Calu3 (cell line): ENCODE measurements at regions not wholly inside any gene's neighbourhood (a gene's known extent, or its start where the extent isn't known, plus 50 kb on each side); places are given as distances from the start of the nearest gene placed in this dataset.
A peak's percentile ranks its signal among the peaks of the same experiment; 100 is the strongest.
"Not testable (repeated sequence)": the region's sequence is repeated elsewhere in the genome, so short reads cannot be mapped to it uniquely, and the experiment has no call there.

ENCODE experiments used
- BruUV-seq: library from RNA; stranded (reverse); fragments of 400-500 nt; replicated peaks from 2 replicates; lab custom pipeline; 2021; lab: Mats Ljungman, UMichigan
- CTCF ChIA-PET: fragments of 300-600 bp; sonication (Branson Sonifier 250); formaldehyde crosslinking; loops from one replicate; lab custom pipeline; 2022; ENCODE audit warnings: antibody characterized with exemption; lab: Charles Lee
- DNase-seq: peaks from one replicate; pipeline ENCODE4 v3.0.0; 2022
- H3K27ac Mint-ChIP-seq: one replicate; pipeline ENCODE4 v1.8.0; 2022; ENCODE audit warnings: mixed read lengths; ENCODE audit not compliant: unreplicated experiment
- H3K27me3 Mint-ChIP-seq: one replicate; pipeline ENCODE4 v1.8.0; 2022; ENCODE audit warnings: mixed read lengths; ENCODE audit not compliant: unreplicated experiment
- H3K36me3 Mint-ChIP-seq: one replicate; pipeline ENCODE4 v1.8.0; 2022; ENCODE audit warnings: mild to moderate bottlenecking, moderate library complexity, mixed read lengths; ENCODE audit not compliant: insufficient read depth, unreplicated experiment
- H3K4me1 Mint-ChIP-seq: one replicate; pipeline ENCODE4 v1.8.0; 2022; ENCODE audit warnings: mild to moderate bottlenecking, low read depth, mixed read lengths; ENCODE audit not compliant: unreplicated experiment
- H3K4me3 Mint-ChIP-seq: one replicate; pipeline ENCODE4 v1.8.0; 2022; ENCODE audit warnings: mild to moderate bottlenecking, low read depth, moderate library complexity, mixed read lengths; ENCODE audit not compliant: unreplicated experiment
- H3K9me3 Mint-ChIP-seq: one replicate; pipeline ENCODE4 v1.8.0; 2022; ENCODE audit warnings: low read depth, mixed read lengths; ENCODE audit not compliant: unreplicated experiment
- intact Hi-C: fragments of 100-400 bp; cut with micrococcal nuclease; formaldehyde crosslinking; loops from one replicate; pipeline ENCODE4 v1.10.0; 2022; ENCODE audit not compliant: unreplicated experiment
- TF ChIP-seq, protein P1 (sequence below): fragments of 200-600 bp; IDR thresholded peaks from one replicate; pipeline ENCODE4 v1.8.0; 2022; ENCODE audit warnings: antibody characterized with exemption; ENCODE audit not compliant: unreplicated experiment

- H3K36me3 Mint-ChIP-seq = no peaks in the 10 kb centered on the region
- DNase-seq = no peak
- H3K4me1 Mint-ChIP-seq = no peaks in the 10 kb centered on the region
- H3K4me3 Mint-ChIP-seq = no peak overlapping the region
- no peaks in the 10 kb centered on the region for H3K9me3 Mint-ChIP-seq
- TF ChIP-seq, protein P1, sequence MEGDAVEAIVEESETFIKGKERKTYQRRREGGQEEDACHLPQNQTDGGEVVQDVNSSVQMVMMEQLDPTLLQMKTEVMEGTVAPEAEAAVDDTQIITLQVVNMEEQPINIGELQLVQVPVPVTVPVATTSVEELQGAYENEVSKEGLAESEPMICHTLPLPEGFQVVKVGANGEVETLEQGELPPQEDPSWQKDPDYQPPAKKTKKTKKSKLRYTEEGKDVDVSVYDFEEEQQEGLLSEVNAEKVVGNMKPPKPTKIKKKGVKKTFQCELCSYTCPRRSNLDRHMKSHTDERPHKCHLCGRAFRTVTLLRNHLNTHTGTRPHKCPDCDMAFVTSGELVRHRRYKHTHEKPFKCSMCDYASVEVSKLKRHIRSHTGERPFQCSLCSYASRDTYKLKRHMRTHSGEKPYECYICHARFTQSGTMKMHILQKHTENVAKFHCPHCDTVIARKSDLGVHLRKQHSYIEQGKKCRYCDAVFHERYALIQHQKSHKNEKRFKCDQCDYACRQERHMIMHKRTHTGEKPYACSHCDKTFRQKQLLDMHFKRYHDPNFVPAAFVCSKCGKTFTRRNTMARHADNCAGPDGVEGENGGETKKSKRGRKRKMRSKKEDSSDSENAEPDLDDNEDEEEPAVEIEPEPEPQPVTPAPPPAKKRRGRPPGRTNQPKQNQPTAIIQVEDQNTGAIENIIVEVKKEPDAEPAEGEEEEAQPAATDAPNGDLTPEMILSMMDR = no peak
- no TSS peak for BruUV-seq
- H3K27ac Mint-ChIP-seq = no peak overlapping the region
- CTCF ChIA-PET = no interaction called here
- intact Hi-C loops = loop anchor here (10.0 kb wide), 1 partner anchor 344 kb away; no protein-coding TSS in a partner anchor
- H3K27me3 Mint-ChIP-seq = no peaks in the 10 kb centered on the region
These were observed 127.1 kb upstream of the ENPEP start for GRCh38 chr4:110348711-110349383.

DNA sequence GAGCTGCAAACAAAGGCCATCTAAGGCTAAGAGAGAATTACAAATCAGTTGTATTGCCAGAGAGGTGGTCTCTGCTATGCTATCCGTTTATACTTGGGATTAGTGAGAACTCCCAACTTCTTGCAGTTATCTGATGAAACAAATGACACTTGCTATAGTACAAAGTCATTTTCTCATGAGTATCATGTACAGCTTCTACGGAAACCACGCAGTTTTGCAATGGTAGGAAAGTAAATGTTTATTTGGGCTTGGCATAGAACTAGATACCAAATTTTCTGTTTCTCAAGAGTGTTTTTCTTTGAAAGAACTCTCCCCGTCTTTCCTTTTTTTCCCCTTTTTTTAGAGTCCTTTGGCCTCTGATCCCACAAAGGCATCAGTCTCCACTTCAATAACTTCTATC lies 128.2 kb upstream of the ENPEP start:
- no peaks in the 10 kb centered on the region for H3K9me3 Mint-ChIP-seq
- no peak overlapping the region for H3K27ac Mint-ChIP-seq
- no peak for DNase-seq
- CTCF ChIA-PET = no interaction called here
- BruUV-seq = no TSS peak
- H3K4me3 Mint-ChIP-seq = no peak overlapping the region
- H3K4me1 Mint-ChIP-seq = no peaks in the 10 kb centered on the region
- no peaks in the 10 kb centered on the region for H3K27me3 Mint-ChIP-seq
- TF ChIP-seq, protein P1 = no peak
- intact Hi-C loops = loop anchor here (10.0 kb wide), 1 partner anchor 343 kb away; no protein-coding TSS in a partner anchor
- H3K36me3 Mint-ChIP-seq = no peaks in the 10 kb centered on the region

DNA sequence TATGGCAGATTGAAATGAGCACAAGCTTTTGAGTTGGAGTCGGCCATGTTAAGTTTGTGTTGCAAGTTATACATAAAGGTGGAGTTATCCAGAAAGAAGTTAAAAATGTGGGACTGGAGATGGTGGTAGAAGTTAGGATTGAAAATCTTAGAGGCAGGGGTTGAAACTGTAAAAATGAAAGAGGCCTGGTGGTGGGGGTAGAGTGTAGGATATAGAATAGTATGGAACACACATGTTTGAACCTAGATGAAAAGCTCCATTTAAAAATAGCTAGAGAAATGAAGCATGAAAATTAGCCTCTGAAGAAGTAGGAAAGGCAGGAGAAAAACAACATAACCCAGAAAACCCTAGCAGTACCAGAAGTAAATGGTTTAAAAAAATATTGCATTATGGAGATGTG lies 131.8 kb upstream of the ENPEP start:
- no peaks in the 10 kb centered on the region for H3K9me3 Mint-ChIP-seq
- BruUV-seq = no TSS peak
- no peaks in the 10 kb centered on the region for H3K36me3 Mint-ChIP-seq
- H3K4me3 Mint-ChIP-seq = no peak overlapping the region
- H3K27me3 Mint-ChIP-seq = no peaks in the 10 kb centered on the region
- H3K4me1 Mint-ChIP-seq = no peaks in the 10 kb centered on the region
- TF ChIP-seq, protein P1 = no peak
- no peak overlapping the region for H3K27ac Mint-ChIP-seq
- peak; percentile 14 for DNase-seq
- CTCF ChIA-PET = interaction anchor here (0.9 to 1.7 kb wide), 5 partner anchors 165 to 345 kb away, joined by 3 to 12 read pairs (median 6); no protein-coding TSS in a partner anchor
- intact Hi-C loops = loop anchor here (2.0 to 10.0 kb wide), 2 partner anchors 165 to 339 kb away; no protein-coding TSS in a partner anchor

DNA sequence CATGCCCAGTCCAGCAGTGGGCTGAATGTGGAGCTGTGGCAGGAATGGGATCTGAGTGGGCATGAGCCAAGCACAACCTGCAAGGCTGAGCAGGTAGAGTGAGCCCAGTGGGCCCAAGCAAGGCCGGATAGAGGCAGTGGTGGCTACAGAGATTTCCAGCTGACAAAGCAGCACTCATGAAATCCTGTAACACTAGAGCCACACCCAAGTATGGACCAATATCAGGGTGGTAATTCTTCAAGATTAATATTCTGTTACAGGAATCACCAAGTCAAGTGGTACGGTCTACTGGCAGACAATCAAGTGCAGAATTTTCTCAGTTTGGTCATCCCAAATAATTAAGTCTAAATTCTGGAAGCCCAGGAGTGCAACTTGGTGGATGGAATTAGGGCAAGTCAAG lies 132.4 kb upstream of the ENPEP start:
- H3K36me3 Mint-ChIP-seq = no peaks in the 10 kb centered on the region
- H3K9me3 Mint-ChIP-seq = no peaks in the 10 kb centered on the region
- BruUV-seq = no TSS peak
- intact Hi-C loops = loop anchor here (10.0 kb wide), 1 partner anchor 339 kb away; no protein-coding TSS in a partner anchor
- no peak overlapping the region for H3K4me3 Mint-ChIP-seq
- TF ChIP-seq, protein P1 = no peak
- no peak for DNase-seq
- H3K27me3 Mint-ChIP-seq = no peaks in the 10 kb centered on the region
- CTCF ChIA-PET = interaction anchor here (0.6 to 1.7 kb wide), 2 partner anchors 173 to 356 kb away, joined by 3 to 5 read pairs; no protein-coding TSS in a partner anchor
- no peaks in the 10 kb centered on the region for H3K4me1 Mint-ChIP-seq
- H3K27ac Mint-ChIP-seq = no peak overlapping the region

DNA sequence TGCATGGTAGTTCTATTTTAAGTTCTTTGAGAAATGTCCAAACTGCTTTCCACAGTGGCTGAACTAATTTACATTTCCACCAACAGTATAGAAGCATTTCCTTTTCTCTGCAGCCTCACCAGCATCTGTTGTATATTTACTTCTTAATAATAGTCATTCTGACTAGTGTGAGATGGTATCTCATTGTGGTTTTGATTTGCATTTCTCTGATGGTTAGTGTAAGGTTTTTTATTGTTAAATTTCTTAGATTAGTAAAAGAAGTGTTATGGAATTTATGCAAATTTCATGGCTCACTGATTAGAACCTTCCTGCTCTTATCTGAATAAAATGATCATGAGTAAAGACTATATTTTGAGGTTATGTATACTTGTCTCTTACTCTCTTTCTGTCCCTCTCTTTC lies 134.8 kb upstream of the ENPEP start:
- H3K27me3 Mint-ChIP-seq, DNase-seq, H3K27ac Mint-ChIP-seq, BruUV-seq, H3K36me3 Mint-ChIP-seq, H3K9me3 Mint-ChIP-seq, CTCF ChIA-PET, H3K4me1 Mint-ChIP-seq, H3K4me3 Mint-ChIP-seq: not testable (repeated sequence)
- intact Hi-C loops = loop anchor here (10.0 kb wide), 1 partner anchor 336 kb away; no protein-coding TSS in a partner anchor
